ENCODE measurements at regions not wholly inside any gene's neighbourhood (a gene's known extent, or its start where the extent isn't known, plus 50 kb on each side); places are given as distances from the start of the nearest gene placed in this dataset.

- TF ChIP-seq CTCF (conservative IDR thresholded peaks at IDR 0.05; ENCODE audit: low read length) (no peak), EZH2phosphoT487 (IDR thresholded peaks at IDR 0.05; ENCODE audit: borderline replicate concordance) (no peak)
These were observed 140.4 kb upstream of the FRMD6 start for GRCh38 chr14:51511265-51511664.
